NB4 (cell line): ENCODE measurements at regions not wholly inside any gene's neighbourhood (a gene's known extent, or its start where the extent isn't known, plus 50 kb on each side); places are given as distances from the start of the nearest gene placed in this dataset.

Source experiments
- DNase-seq: peaks from one replicate; pipeline ENCODE4 v3.0.0; 2010; ENCODE audit warnings: low read depth
- H3K4me3 ChIP-seq: one replicate; pipeline ENCODE4 v1.5.1; 2011; ENCODE audit warnings: mild to moderate bottlenecking, low read depth, low read length, moderate library complexity
- MYC ChIP-seq: IDR thresholded peaks from 2 replicates; pipeline ENCODE4 v1.6.1; 2011; ENCODE audit warnings: low read depth, low read length
- POLR2A ChIP-seq: IDR thresholded peaks from 2 replicates; pipeline ENCODE4 v1.6.1; 2011; ENCODE audit warnings: mild to moderate bottlenecking; ENCODE audit not compliant: insufficient read length; ENCODE audit errors: extremely low read depth
- TF ChIP-seq, protein P1 (sequence below): IDR thresholded peaks from one replicate; pipeline ENCODE4 v1.5.1; 2012; ENCODE audit warnings: low read depth, low read length
- TF ChIP-seq, protein P2 (sequence below): IDR thresholded peaks from 2 replicates; pipeline ENCODE4 v1.6.1; 2011; ENCODE audit warnings: low read depth, low read length

DNA sequence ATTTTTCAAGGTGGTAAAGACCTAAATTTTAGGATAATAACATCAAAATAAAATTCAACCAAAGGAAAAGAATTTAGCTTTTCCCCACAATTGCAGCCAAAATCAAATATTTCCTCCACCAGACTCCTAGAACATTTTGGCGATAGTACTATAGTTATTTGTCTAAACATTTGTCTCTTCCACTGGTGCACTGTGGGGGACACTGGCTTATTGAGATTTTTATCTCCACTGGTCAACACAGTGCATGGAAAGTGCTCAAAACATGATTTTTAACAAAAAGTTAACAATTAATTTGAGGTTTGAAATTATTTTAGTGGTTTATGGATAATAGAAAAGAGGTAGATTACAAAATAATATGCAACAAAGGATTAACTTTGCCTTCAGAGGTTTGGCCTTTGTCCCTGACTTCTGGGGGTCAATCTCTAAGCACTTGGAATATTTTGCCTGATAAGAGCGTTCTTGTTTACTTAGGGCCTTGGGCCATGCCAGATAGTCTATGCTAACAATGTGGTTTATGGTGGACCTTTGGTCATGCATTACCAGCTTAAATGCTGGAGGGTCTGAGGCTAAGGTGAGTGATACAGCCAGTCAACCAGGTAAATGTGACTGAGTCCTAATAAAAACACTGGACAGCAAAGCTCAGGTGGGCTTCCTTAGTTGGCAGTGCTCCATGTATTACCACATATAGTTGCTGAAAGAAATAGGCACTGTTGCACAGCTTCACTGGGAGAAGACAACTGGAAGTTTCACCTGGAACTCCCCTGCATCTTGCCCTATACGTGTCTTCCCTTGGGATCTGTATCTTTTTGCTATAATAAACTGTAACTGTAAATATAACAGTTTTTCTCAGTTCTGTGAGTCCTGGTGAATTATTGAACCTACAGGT, 67.2 kb upstream of the SATB2 start:
- TF ChIP-seq, protein P1, sequence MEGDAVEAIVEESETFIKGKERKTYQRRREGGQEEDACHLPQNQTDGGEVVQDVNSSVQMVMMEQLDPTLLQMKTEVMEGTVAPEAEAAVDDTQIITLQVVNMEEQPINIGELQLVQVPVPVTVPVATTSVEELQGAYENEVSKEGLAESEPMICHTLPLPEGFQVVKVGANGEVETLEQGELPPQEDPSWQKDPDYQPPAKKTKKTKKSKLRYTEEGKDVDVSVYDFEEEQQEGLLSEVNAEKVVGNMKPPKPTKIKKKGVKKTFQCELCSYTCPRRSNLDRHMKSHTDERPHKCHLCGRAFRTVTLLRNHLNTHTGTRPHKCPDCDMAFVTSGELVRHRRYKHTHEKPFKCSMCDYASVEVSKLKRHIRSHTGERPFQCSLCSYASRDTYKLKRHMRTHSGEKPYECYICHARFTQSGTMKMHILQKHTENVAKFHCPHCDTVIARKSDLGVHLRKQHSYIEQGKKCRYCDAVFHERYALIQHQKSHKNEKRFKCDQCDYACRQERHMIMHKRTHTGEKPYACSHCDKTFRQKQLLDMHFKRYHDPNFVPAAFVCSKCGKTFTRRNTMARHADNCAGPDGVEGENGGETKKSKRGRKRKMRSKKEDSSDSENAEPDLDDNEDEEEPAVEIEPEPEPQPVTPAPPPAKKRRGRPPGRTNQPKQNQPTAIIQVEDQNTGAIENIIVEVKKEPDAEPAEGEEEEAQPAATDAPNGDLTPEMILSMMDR: no peak
- TF ChIP-seq POLR2A (no peak), MYC (no peak)
- TF ChIP-seq, protein P2, sequence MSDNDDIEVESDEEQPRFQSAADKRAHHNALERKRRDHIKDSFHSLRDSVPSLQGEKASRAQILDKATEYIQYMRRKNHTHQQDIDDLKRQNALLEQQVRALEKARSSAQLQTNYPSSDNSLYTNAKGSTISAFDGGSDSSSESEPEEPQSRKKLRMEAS: no peak
- DNase-seq: no peak
- H3K4me3 ChIP-seq: no peak overlapping the region

DNA sequence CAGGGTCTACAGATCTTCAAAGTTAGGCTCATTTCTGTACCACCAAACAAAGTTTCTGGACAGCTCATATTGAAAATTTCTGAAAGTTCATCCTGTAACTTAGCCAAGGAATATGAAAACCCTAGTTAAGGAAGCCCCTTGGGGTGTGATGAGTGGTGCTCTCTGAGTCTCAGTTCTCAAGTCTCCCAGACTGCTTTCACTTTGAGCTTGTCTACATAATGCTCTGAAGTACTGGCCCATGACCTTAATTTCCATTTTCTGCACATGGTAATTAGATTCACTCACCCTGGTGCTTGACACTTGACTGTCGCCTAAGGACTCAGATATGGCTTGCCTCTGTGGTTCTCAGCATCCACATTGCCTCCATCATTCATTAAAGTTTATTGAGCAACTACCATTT, 51.7 kb upstream of the SATB2 start:
- DNase-seq: no peak

More for the DNA sequence above, 51.7 kb upstream of the SATB2 start:
- no peak overlapping the region for H3K4me3 ChIP-seq
- TF ChIP-seq, protein P2: no peak
- no peak for TF ChIP-seq MYC
- TF ChIP-seq, protein P1: no peak
- no peak for TF ChIP-seq POLR2A
